Hepatocyte (in vitro differentiated cells): ENCODE measurements at regions not wholly inside any gene's neighbourhood (a gene's known extent, or its start where the extent isn't known, plus 50 kb on each side); places are given as distances from the start of the nearest gene placed in this dataset.

ENCODE experiments used
- DNase-seq: peaks from one replicate; pipeline ENCODE4 v3.0.0-alpha.2; 2016; ENCODE audit warnings: low spot score
- H2AFZ ChIP-seq: fragments of 200-600 bp; sonication (generic); 2 replicates; pipeline ENCODE4 v1.6.0; 2016; ENCODE audit warnings: antibody characterized with exemption, mild to moderate bottlenecking
- H3K27ac ChIP-seq: fragments of 200-600 bp; sonication (generic); 2 replicates; pipeline ENCODE4 v1.5.1; 2016; ENCODE audit warnings: mild to moderate bottlenecking
- H3K27me3 ChIP-seq: fragments of 200-600 bp; sonication (generic); 2 replicates; pipeline ENCODE4 v1.6.1; 2016
- H3K36me3 ChIP-seq: fragments of 200-600 bp; sonication (generic); replicated peaks from 2 replicates; pipeline ENCODE4 v1.5.1; 2016; ENCODE audit warnings: low read depth; ENCODE audit not compliant: insufficient read depth
- H3K4me1 ChIP-seq: fragments of 200-600 bp; sonication (generic); 2 replicates; pipeline ENCODE4 v1.5.1; 2016; ENCODE audit warnings: mild to moderate bottlenecking, moderate library complexity; ENCODE audit not compliant: insufficient read depth
- H3K4me2 ChIP-seq: fragments of 200-600 bp; sonication (generic); 2 replicates; pipeline ENCODE4 v1.6.0; 2016
- H3K4me3 ChIP-seq: fragments of 200-600 bp; sonication (generic); 2 replicates; pipeline ENCODE4 v1.5.1; 2016; ENCODE audit warnings: mild to moderate bottlenecking
- H3K79me2 ChIP-seq: fragments of 200-600 bp; sonication (generic); 2 replicates; pipeline ENCODE4 v1.6.0; 2017; ENCODE audit warnings: mild to moderate bottlenecking
- H3K9me2 ChIP-seq: fragments of 200-600 bp; sonication (generic); replicated peaks from 2 replicates; pipeline ENCODE4 v1.6.0; 2017; ENCODE audit warnings: mild to moderate bottlenecking; ENCODE audit not compliant: insufficient read depth
- H3K9me3 ChIP-seq: fragments of 200-600 bp; sonication (generic); 2 replicates; pipeline ENCODE4 v1.5.1; 2016; ENCODE audit warnings: low read depth, mild to moderate bottlenecking
- H4K20me1 ChIP-seq: fragments of 200-600 bp; sonication (generic); 2 replicates; pipeline ENCODE4 v1.6.0; 2016; ENCODE audit warnings: mild to moderate bottlenecking; ENCODE audit not compliant: insufficient read depth, poor library complexity, severe bottlenecking
- EZH2 ChIP-seq: fragments of 200-600 bp; sonication (generic); IDR thresholded peaks from 2 replicates; pipeline ENCODE4 v1.6.1; 2016; ENCODE audit warnings: antibody characterized with exemption, mild to moderate bottlenecking, borderline replicate concordance
- EZH2phosphoT487 ChIP-seq: fragments of 200-600 bp; sonication (generic); IDR thresholded peaks from one replicate; pipeline ENCODE4 v1.6.1; 2018; ENCODE audit warnings: antibody characterized with exemption, mild to moderate bottlenecking, low read depth, moderate library complexity; ENCODE audit not compliant: unreplicated experiment, severe bottlenecking
- WGBS: methylation state at CpG from one replicate; pipeline ENCODE4 v1.1.6; 2016; ENCODE audit warnings: low lambda C conversion rate; ENCODE audit errors: missing lambda C conversion rate; 5-methylcytosine and 5-hydroxymethylcytosine counted together
- TF ChIP-seq, protein P1 (sequence below): fragments of 200-600 bp; sonication (generic); IDR thresholded peaks from 2 replicates; pipeline ENCODE4 v1.5.1; 2016; ENCODE audit warnings: antibody characterized with exemption, mild to moderate bottlenecking; ENCODE audit not compliant: poor library complexity

DNA sequence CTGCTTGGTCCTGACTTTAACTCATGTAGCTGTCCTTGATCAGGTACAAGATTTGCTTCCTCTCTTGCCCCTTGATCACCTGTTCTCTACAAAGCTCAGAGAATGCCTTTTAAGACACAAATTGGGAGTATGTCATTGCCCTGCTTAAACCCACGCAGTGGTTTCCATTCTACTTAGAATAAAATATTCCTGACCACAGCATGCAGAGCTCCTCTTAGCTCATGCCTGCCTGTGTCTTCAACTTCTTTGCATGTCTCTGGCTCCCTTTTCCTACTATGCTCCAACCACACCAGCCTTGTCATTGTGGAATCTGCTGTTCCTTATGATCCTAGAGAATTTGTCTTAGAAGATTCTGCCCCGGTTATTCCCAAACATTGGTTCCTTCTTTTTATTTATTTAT is 393.1 kb downstream of the RRAGC start:
- Histone ChIP-seq H4K20me1 (no peaks in the 10 kb centered on the region), H3K36me3 (no peaks in the 10 kb centered on the region), H3K4me3 (no peak overlapping the region), H3K27ac (no peak overlapping the region), H3K79me2 (no peaks in the 10 kb centered on the region), H3K9me3 (no peaks in the 10 kb centered on the region), H3K4me2 (no peak overlapping the region), H3K27me3 (peaks cover 11% of the 10 kb centered on the region), H3K4me1 (no peaks in the 10 kb centered on the region), H2AFZ (no peak overlapping the region), H3K9me2 (no peaks in the 10 kb centered on the region)
- no peak for DNase-seq
- WGBS = 86% methylated on average over 2 of the region's 2 CpGs
- TF ChIP-seq, protein P1, sequence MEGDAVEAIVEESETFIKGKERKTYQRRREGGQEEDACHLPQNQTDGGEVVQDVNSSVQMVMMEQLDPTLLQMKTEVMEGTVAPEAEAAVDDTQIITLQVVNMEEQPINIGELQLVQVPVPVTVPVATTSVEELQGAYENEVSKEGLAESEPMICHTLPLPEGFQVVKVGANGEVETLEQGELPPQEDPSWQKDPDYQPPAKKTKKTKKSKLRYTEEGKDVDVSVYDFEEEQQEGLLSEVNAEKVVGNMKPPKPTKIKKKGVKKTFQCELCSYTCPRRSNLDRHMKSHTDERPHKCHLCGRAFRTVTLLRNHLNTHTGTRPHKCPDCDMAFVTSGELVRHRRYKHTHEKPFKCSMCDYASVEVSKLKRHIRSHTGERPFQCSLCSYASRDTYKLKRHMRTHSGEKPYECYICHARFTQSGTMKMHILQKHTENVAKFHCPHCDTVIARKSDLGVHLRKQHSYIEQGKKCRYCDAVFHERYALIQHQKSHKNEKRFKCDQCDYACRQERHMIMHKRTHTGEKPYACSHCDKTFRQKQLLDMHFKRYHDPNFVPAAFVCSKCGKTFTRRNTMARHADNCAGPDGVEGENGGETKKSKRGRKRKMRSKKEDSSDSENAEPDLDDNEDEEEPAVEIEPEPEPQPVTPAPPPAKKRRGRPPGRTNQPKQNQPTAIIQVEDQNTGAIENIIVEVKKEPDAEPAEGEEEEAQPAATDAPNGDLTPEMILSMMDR = no peak
- TF ChIP-seq EZH2 = no peak
- TF ChIP-seq EZH2phosphoT487 = no peak

DNA sequence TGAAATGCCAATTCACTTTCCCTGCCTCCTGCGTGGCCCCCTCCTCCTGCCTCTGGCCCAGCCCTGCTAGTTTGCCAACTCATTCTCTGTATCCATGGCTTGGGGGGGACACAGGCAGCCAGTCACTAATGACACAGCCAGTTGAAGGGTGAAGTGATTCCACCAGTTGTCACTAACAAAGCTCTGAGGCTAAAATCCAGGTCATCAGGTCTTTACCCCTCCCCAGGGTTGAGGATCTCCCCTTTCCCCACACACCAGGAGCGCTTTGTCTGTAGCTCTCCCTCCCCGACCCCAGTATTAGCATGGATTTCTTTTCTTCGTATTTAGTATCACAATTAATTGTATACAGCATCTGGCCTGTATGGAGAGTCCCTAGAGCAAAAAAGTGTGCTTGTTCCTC is 394.1 kb downstream of the RRAGC start:
- Histone ChIP-seq H3K4me2 (no peak overlapping the region), H4K20me1 (no peaks in the 10 kb centered on the region), H2AFZ (no peak overlapping the region), H3K27me3 (peaks cover 11% of the 10 kb centered on the region), H3K9me2 (no peaks in the 10 kb centered on the region), H3K4me1 (no peaks in the 10 kb centered on the region), H3K27ac (no peak overlapping the region), H3K79me2 (no peaks in the 10 kb centered on the region), H3K9me3 (no peaks in the 10 kb centered on the region), H3K4me3 (no peak overlapping the region), H3K36me3 (no peaks in the 10 kb centered on the region)
- no peak for DNase-seq
- WGBS = 57% methylated on average over 4 of the region's 4 CpGs
- TF ChIP-seq EZH2 = no peak
- no peak for TF ChIP-seq EZH2phosphoT487
- TF ChIP-seq, protein P1 = no peak

- Histone ChIP-seq H3K4me3 (no peak overlapping the region), H3K79me2 (no peaks in the 10 kb centered on the region), H3K9me3 (no peaks in the 10 kb centered on the region), H3K27me3 (peaks cover 11% of the 10 kb centered on the region), H3K36me3 (no peaks in the 10 kb centered on the region), H3K4me1 (no peaks in the 10 kb centered on the region), H3K9me2 (no peaks in the 10 kb centered on the region), H3K4me2 (no peak overlapping the region), H2AFZ (no peak overlapping the region), H4K20me1 (no peaks in the 10 kb centered on the region), H3K27ac (no peak overlapping the region)
- TF ChIP-seq, protein P1 = no peak
- TF ChIP-seq EZH2phosphoT487 (no peak), EZH2 (no peak)
- no peak for DNase-seq
- 70% methylated on average over 7 of the region's 7 CpGs for WGBS
These were observed 395.4 kb downstream of the RRAGC start for GRCh38 chr1:38464071-38464661.

- no peak overlapping the region for H3K4me2 ChIP-seq
- no peak overlapping the region for H3K27ac ChIP-seq
- no peaks in the 10 kb centered on the region for H3K9me2 ChIP-seq
- H3K4me1 ChIP-seq = no peaks in the 10 kb centered on the region
- TF ChIP-seq EZH2phosphoT487 (no peak), EZH2 (no peak)
- TF ChIP-seq, protein P1 = no peak
- H3K36me3 ChIP-seq = no peaks in the 10 kb centered on the region
- no peaks in the 10 kb centered on the region for H3K9me3 ChIP-seq
- H3K27me3 ChIP-seq = peaks cover 16% of the 10 kb centered on the region
- H4K20me1 ChIP-seq = no peaks in the 10 kb centered on the region
- no peak for DNase-seq
- H2AFZ ChIP-seq = no peak overlapping the region
- H3K4me3 ChIP-seq = no peak overlapping the region
- H3K79me2 ChIP-seq = no peaks in the 10 kb centered on the region
These were observed 396.5 kb downstream of the RRAGC start for GRCh38 chr1:38463074-38463473.
